ENCODE measurements at regions not wholly inside any gene's neighbourhood (a gene's known extent, or its start where the extent isn't known, plus 50 kb on each side); places are given as distances from the start of the nearest gene placed in this dataset.

DNA sequence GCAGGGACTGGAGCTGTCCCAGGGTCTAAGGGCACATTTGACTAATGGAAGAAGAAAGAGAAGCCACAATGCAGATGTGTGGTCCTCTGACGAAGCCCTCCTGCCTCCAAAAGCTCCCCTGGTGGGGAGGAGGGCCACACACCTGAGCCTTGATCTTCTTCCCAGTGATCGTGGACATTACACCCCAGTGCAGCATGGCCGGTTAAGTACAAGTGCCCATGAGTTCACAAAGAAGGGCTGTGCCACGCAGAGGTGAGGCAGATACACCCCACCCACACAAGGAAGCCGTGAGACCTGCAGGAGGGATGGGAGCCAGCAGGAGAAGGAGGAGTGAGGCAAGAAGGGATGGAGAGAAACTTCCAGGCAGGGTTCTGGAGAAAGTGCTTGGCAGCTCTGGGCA lies 199.0 kb upstream of the MVB12B start:
- DNase-seq: no peak

DNA sequence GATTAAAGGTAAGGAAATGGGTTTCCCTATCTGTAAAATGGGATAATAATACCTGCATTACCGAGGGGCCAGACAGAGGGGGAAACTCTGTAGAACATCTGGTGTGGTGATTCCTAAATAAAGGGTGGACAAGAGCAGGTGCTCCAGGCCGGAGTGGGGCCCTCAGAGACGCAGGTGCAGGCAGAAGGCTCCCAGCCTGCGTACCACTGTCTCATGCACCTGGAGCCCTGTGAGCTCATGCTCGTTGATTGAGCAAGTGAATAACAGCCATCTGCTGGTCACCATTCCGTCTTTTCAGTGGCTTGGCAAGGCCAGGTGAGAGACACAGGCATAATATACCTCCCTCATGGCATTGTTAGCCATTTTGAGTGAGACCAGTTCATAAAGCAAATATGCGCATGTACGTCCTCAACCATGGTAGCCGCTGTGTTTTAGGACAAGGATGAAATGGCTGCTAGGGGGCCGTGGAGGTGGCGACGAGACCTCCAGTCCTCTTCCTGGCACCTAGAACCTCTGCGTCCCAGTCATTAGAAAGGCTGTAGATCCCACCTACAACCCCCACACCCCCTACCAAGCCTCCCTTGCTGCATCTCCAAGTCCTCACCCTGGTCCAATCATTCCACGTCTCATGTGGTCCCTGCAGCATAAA lies 198.0 kb upstream of the MVB12B start:
- no peak for DNase-seq

DNA sequence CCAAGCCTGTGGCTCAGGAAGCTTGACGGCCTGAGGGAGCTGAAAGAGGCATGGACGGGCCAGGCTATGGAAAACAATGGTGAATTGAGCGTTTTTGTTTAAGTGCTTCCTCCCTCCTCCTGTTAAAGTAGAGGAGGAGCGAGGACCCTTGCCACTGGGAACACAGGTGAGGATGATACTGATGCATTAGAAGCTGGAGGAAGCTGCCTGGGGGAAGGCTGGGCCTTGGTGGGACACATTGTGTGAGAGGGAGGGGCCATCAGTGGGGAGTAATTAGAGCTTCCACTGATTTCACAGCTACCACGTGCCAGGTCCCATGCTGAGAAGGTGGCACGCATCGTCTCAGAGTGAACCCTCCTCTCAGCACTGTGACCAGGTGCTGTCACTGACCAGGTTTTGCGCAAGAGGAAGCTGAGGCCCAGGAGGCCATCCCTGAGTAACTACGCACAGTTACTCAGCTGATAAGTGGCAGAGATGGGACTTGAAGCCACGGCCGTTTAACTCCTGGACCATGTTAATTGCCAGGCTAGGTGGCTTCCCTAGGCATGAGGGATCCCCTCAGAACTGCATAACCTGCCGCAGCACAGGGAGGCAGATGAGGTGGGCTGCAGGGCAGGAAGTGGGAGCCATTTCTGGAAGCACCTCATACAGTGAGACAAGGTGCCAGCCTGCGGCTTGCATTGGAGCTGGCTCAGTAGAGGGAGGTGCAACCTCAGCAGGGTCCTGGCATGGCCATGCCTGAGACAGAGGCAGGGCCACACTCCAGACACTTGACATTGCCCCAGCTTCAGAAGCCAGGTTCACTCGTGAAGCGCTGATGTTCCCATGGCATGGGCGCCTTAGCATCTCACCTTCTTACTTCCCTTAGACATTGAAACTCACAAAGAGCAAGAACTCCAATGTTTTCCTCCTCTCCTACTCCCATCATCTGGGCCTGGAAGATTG lies 195.3 kb upstream of the MVB12B start:
- no peak for DNase-seq

DNA sequence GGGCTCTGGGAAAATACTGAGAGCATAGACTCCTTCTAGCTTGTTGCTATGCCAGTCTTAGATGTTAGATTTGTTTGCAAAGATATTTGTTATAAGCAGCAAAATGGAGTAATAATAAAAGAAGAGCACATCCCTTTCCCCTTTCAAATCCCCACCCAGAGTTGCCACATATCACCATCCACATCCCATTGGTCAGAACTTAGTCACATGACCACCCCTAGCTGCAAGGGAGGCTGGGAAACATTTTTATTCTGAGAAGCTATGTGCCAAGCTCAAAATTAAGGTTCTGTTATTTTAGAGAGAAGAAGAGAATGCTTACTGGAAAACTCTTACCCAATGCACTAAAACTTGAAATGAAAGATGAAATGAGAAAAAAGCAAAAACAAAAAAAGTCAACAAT lies 193.9 kb upstream of the MVB12B start:
- DNase-seq: no peak

DNA sequence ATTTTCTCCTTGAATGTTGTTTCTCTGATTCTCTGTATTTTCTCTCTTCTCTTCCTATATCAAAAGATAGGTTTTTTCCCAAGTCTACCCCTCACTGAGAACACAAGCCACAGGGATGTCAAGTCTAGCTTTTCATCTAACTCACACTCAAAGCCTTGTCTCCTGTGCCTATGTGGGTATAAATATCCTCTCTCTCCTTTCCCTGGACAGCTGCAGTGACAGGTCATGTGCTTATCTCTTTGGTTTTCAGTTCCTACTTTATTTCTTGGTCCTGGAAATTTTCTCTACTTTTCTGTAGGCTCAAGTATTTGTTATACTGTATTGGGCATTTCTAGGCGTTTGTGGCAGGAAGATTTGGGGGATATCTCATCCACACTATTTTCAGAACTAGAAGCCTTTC lies 182.4 kb upstream of the MVB12B start:
- DNase-seq: no peak

DNA sequence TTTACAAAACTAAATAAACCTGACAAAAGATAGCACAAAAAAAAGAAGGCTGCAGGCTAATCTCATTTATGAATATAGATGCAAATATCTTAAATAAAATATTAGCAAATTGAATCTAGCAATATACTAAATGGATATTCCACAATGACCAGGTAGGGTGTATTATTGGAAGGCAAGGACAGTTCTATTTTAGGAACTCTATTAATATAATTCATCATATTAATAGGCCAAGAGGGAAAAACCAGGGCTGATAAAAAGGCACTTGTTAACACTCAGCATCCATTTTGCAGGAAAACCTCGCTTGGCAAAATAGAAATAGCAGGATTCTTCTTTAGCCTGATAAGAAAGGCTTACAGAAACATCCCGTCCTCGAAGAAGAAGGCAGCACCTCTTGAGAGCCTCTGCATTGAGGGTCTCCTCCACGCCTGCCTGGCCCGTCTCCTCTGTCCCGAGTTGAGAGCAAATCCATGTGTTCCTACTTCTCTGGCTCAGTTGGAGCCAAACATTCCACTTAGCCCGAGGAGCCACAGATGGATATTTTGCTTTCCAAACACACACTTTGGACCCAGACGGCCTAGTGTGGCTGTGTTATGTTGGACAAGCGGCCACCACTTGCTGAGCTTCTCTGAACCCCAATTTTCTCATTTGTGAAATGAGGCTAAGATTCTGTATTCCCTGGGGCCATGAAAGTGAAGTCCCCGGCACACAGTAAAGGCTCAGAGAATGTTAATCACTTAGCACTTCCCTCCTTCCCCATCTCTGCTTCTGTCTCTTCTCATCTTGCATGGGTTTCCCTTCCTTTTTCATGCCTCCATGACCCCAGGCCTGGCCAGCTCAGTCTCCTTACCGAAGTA lies 181.8 kb upstream of the MVB12B start:
- no peak for DNase-seq

DNA sequence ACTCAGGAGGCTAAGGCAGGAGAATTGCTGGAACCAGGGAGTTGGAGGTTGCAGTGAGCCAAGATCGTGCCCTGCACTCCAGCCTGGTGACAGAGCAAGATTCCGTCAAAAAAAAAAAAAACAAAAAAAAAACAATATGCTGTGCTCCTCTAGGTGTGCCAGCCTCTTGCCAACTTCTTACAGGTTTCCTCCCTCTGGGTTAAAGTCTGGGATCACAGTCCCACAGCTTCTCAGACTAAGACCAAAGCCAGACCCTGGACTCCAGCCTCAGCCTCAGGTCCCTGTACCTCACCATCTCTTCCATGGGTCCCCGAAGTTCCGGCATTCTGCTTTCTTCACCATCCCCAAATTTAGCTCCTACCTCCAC lies 180.8 kb upstream of the MVB12B start:
- DNase-seq: no peak

DNA sequence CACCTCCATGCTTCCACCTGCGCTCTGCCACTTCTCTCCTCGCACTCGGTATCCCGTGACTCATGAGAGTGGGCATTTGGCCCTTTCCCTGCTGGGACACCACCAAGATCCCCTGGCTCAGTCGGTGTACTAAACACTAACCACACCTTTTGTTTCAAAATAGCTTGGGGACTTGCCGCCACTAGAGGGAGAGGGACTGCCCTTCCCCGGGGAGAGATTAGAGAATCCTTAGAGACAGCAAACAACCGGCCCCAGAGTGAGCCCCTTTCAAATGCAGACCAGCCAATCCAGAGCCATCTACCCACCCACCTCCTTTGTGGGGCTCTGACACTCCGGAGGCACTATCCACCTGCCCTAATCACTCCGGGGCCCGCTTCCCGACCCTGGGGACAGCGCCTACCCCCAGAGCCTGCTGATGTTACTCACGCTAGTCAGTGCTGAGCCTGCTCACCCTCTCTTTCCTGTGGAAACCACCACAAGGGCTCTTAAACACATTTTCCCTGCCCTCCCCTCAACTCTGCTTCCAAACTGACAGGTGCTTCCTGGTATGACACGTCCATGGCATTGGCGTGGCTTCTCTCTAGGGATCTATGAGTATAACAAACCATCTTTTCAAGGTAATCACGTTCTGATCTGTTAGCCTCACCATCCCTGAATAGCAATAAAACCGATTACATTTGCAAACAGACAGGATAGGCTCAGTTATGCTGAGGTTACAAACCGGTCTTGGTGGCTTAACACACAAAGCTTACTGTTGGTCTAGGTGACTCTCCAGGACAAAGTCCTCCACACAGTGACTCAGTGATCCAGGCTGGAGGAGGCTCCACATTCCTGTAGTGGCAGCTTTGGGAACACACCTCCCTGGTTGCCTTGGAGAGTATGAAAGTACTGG lies 180.1 kb upstream of the MVB12B start:
- peak; percentile 93 for DNase-seq

DNA sequence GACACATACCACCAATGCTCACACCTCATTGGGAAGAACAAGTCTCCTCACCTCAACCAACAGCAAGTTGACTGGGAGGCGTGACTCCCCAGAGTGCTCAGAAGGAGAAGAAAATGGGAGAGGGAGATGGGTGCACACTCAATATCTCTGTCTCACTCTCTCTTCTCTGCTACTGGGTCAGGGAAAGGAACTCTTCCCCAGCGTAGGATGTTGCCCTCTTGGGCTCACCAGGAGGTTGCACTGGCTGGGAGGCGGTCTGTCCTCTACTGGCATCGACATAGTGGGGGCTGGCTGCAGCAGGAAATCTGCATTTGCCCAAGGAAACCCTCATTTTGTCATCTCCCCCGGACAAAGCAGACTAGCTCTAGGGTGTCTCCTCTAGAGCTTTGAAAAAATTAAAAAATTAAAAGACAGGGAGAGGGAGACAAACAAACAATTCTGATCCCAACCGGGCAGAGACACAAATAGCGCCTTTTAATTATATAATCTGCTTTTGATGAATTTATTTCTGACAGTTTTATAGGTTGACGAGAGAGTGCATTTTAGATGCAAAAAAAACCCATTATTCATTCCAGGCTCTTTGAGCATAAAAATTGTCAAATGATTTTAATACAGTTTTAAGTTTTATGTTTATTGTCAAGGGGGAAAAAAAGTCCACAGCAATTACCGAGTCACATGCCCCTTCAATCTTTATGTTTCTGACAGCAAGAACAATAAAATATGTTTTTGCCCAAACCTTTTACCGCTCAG lies 179.3 kb upstream of the MVB12B start:
- DNase-seq: no peak

DNA sequence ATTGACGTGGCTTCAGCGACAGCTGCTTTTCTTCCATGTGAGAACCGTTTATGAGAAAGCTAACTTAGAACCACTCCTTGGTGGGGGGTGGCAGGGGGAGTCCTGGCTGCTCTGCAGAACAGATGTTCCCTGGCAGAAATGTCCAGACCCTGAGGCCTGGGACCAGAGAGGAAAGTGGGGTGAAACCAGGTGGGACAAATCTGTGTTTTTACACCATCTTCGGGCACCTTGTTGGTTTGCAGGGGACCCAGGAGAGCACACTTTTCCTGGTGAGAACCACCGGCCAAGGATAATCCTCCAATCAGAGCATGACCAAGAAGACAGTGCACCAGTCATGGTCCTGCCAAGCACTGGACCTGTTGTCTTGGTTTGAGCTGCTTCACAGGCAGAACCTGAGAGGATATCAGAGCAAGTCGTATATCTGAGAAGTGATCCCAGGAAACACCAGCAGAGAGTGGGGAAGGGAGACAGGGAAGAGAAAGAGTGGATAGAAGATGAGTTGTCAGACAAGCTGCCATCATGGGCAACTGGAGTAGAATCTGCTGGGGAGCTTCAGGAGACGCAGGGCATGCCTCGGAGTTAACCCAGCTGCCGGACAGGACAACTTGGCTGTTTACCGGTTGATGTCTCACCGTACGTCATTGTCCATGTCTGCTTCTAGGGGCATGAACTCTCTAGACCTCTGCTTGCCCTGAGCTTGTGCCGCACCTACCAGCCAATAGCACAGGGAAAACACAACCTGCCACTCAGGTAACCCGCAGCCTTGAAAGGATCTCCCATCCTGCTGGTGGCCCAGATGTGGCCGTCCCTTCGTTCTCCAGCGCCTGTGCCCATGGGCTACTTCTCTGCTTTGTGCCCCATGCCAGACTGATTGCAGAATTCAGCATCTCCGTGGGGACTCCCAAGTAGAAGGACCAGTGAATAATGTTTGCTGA lies 178.4 kb upstream of the MVB12B start:
- no peak for DNase-seq

DNA sequence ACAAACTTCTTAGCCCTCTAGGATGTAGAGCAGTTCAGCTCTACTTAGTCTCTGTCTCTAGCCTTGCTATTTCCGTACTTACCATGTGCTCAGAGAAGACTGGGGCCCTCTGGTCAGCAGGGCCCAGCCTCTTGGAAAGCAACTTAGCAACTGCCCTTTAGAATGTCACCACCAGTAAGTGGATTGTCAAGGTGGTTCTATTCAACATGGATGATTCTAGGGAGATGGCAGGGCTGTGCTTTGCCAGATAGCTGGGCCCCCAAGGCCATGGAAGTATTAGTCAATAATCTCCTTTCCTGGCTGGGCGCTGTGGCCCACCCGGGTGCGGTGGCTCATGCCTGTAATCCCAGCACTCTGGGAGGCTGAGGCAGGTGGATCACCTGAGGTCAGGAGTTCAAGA lies 177.6 kb upstream of the MVB12B start:
- DNase-seq: no peak

DNA sequence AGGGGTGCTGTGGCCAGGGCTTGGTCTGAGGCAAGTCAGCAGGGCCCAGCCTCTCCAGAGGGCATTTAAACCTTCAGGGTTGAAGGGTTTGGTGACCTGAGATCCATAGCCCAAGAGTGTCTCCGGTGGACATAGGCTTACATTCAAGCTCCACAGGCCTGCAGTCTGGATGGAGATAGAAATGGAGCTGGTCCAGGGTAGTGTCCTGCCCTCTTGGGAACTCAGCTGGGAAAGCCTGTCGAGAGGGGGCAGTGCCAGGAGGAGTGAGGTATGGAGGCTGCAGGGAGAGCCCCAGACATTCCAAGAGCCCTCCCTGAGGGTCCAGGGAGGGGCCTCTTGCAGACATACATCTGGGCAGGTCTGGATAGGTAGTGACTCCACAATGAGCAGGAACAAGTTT lies 177.0 kb upstream of the MVB12B start:
- DNase-seq: no peak

DNA sequence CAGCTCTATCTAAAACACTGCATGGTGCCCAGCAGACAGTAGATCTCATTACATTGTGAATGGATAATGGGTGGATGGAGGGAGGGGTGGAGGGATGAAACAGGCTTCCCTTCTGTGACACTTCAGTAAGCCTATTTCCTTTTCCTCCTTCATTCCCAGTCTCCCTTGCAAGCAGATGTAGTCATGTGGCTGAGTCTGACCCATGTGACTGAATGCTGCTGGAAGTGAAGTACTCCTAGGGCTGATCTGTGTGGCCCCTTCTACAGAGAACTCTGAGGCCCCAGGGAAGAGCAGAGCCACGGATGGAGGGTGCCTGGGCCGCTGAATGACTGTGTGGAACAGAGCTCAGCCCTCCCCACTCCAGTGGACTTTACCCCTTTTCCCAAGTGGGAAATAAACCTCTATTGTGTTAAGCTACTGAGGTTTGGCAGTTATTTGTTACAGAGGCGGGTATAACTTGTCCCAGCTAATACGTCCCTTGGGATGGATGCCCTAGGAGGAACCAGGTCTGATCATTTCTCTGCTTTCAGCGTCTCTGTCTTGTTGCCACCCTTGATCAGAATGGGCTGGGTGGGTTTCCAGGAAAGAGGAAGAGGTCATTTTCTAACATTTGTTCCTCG lies 176.1 kb upstream of the MVB12B start:
- peak; percentile 34 for DNase-seq

DNA sequence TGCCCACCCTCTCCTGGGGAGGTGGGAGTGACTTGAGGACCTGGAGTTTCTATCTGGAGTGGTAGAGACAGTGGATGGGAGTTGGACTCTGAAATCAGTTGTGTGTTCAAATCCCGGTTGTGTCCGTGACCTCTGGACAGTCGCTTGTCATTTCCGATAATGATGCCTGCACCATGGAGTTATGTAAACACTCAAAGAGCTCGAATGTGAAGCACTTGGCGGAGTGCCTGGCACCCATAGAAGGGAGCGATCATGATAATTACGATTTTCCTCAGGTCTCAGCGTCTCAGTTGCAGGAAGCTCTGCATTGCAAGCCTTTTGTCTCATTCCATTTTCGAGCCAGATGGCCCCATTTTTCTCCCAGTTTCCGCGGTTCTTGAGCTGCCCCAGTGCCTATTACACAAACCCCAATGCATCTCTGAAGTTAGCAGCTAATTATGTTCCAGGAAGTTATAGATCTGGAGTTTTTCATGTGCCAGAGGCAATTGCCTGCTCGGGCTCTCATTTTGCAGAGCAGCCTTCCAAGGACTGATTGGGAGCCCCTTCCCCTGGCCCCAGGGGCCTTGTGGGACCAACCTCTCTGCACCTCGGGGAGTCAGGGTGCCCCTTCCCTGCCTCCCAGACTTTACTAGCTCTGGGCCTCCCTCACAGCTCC lies 175.5 kb upstream of the MVB12B start:
- DNase-seq: peak; percentile 86

DNA sequence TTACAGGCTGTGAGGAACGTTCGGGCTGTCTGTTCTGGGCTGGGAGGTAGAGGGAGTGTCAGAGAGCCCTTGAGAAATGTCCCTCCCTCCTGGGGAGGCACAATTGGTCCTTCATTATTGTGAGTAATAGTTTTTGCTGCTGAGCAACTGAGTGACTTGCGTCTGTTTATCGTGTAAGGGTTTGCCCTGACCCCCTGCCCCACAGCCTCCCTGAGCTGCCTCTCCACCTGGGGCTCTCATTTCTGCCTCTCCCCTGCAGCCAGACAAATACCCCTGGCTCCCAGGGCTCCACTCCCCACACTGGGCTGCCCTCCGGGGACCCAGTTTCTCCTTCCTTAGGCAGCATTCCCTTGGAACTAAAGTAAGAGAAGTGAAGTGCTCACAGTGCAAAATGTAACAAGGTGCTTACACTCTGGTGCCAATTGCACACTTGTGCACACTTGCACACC lies 174.9 kb upstream of the MVB12B start:
- DNase-seq: peak; percentile 65

DNA sequence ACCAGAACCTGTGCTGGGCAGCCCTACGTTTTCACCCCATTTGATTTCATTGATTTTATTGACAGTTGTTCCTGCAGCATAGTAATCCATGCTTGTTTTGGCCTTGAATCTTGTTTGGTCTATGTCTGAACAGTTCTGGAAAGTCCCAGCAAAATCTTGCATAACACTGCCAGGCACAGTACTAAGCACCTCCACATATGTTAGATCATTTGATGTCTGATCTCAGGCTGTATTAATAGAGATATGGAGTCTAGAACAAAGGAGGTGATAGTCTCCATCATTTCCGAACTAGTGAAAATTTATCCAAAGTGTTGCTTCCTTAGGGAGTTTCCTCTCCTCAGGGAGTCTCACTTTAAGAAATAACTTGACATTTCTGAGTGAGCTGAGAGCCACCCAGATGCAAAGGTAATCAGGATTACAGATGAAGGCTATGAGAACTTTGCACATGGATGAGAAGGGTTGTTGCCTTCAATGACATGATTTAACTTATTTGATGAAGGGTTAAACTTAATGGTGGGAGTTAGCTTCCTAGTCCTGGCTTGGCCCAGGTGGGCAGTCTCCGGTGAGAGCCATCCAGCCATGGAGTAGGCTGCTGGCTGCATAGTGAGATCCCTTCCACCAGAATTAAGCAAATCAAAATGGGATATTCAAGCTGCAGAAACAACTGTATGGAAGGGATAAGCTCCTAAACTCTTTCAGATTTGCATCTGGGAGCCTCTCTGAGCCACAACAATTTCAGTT lies 173.8 kb upstream of the MVB12B start:
- DNase-seq: no peak

DNA sequence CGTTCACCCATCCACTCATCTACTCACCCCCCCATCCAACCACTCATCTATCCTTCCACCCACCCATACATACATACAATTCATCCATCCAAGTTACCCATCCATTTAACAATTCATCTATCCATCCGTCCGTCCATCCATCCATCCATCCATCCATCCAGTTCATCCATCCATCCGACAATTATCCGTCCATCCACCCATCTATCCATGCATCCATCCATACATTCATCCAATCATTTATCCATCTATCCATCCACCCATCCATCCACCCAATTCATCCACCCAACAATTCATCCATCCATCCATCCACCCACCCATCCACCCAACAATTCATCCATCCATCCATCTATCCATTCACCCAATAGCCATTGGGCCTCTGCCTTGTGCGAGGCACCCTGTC lies 173.2 kb upstream of the MVB12B start:
- DNase-seq: no peak

DNA sequence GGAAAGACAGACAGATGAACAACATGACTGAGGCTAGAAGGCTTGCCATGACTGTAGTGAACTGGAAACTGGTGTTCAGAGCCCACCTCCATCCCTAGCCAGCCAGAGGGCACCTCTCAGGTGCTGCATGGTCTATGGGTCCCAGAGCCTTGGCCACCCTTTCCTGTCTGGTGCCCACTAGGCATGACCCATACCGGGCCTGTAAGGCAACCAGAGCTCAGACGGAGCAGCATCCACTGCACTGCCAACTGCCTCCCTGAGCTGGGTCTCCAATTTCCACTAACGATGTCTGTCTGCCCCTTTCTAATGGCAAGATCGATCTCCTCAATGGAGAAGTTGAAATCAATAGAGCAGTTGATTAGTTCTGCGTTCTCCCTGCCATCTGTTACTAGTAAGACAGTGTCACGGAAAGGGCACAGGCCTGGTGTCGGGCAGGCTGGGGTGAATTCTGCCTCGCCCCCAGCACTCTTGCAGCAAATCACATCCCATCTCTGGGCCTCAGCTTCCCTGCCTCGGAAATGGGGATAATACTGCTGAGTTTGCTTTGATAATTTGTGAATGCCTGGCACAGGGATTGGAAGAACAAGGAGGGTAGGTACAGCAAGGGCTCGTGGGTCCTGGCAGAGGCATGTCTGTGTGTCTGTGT lies 172.3 kb upstream of the MVB12B start:
- no peak for DNase-seq

Data from NCI-H1436 (cell line).